ENCODE measurements at regions not wholly inside any gene's neighbourhood (a gene's known extent, or its start where the extent isn't known, plus 50 kb on each side); places are given as distances from the start of the nearest gene placed in this dataset.

DNA sequence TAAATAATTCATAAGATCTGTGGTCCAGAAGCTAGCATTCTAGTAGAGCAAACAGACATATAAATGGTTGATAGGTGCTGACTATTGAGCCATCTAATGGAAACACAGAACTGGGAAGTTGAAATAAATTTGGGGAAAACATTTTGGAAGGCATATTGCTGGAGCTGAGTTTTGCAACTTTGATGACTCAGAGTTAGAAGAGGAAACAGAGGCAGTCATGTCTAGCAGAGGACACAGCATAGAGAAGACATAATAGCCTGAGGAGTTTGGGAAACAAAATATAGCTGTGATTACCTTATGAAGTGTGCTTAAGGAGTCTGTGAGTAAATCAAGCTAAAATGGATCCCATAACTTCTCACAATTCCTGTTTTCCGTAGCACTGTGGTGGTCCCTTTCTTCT, 86.9 kb upstream of the FLRT2 start:
- no peaks in the 10 kb centered on the region for H3K36me3 ChIP-seq (ENCODE audit: control insufficient read depth, insufficient read depth, low read length)
- no peak overlapping the region for H3K4me3 ChIP-seq (ENCODE audit: low read length)
- no peaks in the 10 kb centered on the region for H3K27me3 ChIP-seq (ENCODE audit: control insufficient read depth, insufficient read depth, low read length)
- H3K4me1 ChIP-seq (ENCODE audit: control insufficient read depth, insufficient read depth, low read length), result peaks cover 2% of the 10 kb centered on the region
- H3K9ac ChIP-seq (ENCODE audit: low read length), result no peak overlapping the region
- H3K27ac ChIP-seq (ENCODE audit: low read depth, low read length), result no peak overlapping the region

DNA sequence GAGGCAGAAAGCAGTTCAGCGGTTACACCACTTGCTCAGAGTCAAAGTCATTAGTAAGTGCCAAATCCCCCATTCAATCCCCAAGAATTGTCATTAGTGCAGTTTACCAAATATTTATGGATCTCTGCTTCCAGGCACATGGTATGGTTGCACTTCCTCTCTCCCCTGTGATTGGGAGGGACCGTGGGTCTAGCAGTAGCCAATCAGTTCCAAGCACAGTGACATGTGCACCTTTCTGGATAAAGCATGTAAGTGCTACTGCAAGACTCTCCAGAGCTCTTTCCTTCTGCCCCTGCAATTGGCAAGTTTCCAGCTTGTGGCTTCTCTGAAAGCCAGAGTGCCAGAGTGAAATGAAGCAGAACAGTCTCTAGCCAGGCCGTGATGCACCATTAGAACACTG, 85.3 kb upstream of the FLRT2 start:
- no peak overlapping the region for H3K27ac ChIP-seq (ENCODE audit: low read depth, low read length)
- H3K4me1 ChIP-seq (ENCODE audit: control insufficient read depth, insufficient read depth, low read length), result peaks cover 1% of the 10 kb centered on the region
- no peaks in the 10 kb centered on the region for H3K27me3 ChIP-seq (ENCODE audit: control insufficient read depth, insufficient read depth, low read length)
- H3K4me3 ChIP-seq (ENCODE audit: low read length), result no peak overlapping the region
- H3K36me3 ChIP-seq (ENCODE audit: control insufficient read depth, insufficient read depth, low read length), result no peaks in the 10 kb centered on the region
- H3K9ac ChIP-seq (ENCODE audit: low read length), result no peak overlapping the region

DNA sequence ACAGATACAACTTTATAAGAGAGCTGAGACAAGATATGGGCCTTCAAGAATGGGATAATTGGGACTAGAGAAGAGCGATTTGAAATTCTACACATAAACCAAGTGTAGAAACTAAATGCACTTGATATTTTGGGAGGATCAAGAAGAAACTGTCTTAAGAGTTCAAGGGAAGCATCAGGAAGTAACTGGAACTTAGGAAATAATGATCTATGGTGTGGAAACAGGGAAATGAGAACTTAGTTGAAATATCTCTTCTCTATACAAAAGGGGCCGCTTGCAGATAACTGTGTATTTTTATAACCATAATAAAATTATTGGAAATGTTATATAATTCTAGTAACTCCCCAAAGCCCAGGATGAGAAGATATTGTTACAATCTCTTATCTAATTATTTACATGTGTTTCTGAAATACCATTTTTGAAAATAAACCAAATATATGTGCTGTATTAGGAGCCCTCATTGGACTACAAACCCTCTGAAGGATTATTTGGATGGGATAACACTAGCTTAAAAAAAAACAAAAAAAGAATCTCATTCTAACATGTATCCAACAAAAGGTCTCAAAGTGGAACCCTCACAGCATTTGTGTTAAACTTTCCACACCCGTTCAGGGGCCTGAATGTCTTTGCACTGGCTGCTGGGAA, 84.7 kb upstream of the FLRT2 start:
- H3K36me3 ChIP-seq (ENCODE audit: control insufficient read depth, insufficient read depth, low read length), result no peaks in the 10 kb centered on the region
- H3K27me3 ChIP-seq (ENCODE audit: control insufficient read depth, insufficient read depth, low read length), result no peaks in the 10 kb centered on the region
- H3K27ac ChIP-seq (ENCODE audit: low read depth, low read length), result no peak overlapping the region
- H3K4me3 ChIP-seq (ENCODE audit: low read length), result no peak overlapping the region
- no peak overlapping the region for H3K9ac ChIP-seq (ENCODE audit: low read length)
- no peaks in the 10 kb centered on the region for H3K4me1 ChIP-seq (ENCODE audit: control insufficient read depth, insufficient read depth, low read length)

- no peaks in the 10 kb centered on the region for H3K4me1 ChIP-seq (ENCODE audit: control insufficient read depth, insufficient read depth, low read length)
- no peak overlapping the region for H3K27ac ChIP-seq (ENCODE audit: low read depth, low read length)
- H3K9ac ChIP-seq (ENCODE audit: low read length), result no peak overlapping the region
- H3K27me3 ChIP-seq (ENCODE audit: control insufficient read depth, insufficient read depth, low read length), result no peaks in the 10 kb centered on the region
- no peaks in the 10 kb centered on the region for H3K36me3 ChIP-seq (ENCODE audit: control insufficient read depth, insufficient read depth, low read length)
- H3K4me3 ChIP-seq (ENCODE audit: low read length), result no peak overlapping the region
These were observed 82.1 kb upstream of the FLRT2 start for GRCh38 chr14:85447883-85448282.

DNA sequence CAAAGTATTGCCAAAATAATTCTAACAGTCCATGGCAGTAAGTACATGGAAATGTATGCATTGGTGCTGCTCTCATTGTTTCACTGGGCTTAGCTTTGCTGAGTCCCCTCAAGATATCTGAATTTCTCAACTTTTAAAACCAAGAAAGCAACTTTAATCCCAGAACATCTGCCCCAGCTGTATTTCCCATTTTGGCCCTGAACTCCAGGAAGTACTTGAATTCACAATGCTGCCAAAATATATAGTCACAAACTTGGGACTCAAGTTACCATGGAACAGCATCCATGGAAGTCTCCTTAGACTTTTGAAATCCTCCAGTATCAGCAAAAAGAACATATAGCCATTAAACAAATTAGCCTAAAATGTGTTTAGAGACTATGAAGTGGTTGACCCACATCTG, 78.5 kb upstream of the FLRT2 start:
- Histone ChIP-seq H3K27me3 (ENCODE audit: control insufficient read depth, insufficient read depth, low read length) (no peaks in the 10 kb centered on the region), H3K36me3 (ENCODE audit: control insufficient read depth, insufficient read depth, low read length) (no peaks in the 10 kb centered on the region), H3K4me1 (ENCODE audit: control insufficient read depth, insufficient read depth, low read length) (no peaks in the 10 kb centered on the region), H3K9ac (ENCODE audit: low read length) (no peak overlapping the region), H3K4me3 (ENCODE audit: low read length) (no peak overlapping the region), H3K27ac (ENCODE audit: low read depth, low read length) (no peak overlapping the region)

DNA sequence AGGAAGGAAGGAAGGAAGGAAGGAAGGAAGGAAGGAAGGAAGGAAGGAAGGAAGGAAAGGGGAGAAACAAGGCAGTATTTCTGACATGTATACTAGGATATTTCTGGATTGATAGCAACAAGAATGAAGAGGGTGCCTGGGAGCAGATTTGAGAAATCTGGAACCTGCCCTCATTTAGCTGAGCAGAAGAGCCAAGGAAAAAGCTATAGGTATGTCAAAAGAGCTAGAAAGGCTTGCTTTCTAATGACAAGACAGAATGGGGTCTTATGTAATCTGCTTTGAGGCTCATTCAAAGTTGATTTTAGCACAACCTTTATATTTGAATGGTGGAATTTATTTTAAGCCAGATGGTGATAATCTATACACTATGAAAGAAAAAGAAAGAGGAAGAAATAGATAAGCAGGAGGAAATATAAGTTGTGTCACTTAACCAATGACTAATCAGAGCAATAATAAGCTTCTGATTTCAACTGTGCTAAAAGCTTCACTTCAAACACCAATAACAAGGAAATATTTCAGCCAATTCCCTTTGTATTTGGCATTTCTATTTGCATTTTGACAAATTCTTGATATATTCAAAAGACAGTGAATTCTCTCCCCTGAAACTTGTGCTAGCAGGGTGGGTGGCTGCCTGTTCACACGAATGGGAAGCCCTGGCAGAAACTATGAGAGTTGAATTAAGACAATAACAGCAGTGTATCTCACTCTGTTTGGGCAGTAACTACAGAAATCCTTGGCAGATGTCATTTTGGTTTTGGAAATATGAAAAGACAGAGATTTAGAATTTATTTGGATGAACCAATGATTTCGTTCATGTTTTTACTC, 76.3 kb upstream of the FLRT2 start:
- Histone ChIP-seq H3K27ac (ENCODE audit: low read depth, low read length) (no peak overlapping the region), H3K27me3 (ENCODE audit: control insufficient read depth, insufficient read depth, low read length) (no peaks in the 10 kb centered on the region), H3K4me3 (ENCODE audit: low read length) (no peak overlapping the region), H3K4me1 (ENCODE audit: control insufficient read depth, insufficient read depth, low read length) (no peaks in the 10 kb centered on the region), H3K36me3 (ENCODE audit: control insufficient read depth, insufficient read depth, low read length) (no peaks in the 10 kb centered on the region), H3K9ac (ENCODE audit: low read length) (no peak overlapping the region)

DNA sequence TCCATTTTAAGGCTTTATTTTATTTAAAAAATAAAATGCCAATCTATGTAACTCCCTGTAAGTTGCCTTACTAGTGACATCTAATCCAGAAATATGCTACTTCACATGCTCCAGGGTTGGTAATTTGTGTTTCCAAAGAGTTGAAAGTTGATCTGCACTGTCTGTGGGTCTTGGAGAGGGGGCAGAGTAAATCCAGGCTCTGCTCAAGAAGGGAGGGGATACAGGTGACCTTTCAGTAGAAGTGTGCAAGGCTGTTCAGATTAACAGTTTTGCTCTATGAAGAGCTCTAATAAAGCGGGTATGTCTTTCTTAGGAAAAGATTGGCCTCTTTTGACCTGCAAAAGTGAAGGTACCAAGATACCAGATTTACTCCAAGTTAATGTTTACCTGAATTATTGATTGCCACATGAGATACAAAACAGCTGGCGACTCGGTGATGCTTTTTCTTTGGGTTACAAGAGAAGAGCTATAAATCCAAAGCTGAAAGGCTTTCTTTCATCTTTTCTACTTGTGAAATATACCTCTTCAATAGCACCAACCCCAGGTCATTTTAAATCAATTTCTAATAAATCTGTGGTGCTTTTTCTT, 75.6 kb upstream of the FLRT2 start:
- Histone ChIP-seq H3K4me3 (ENCODE audit: low read length) (no peak overlapping the region), H3K9ac (ENCODE audit: low read length) (no peak overlapping the region), H3K27ac (ENCODE audit: low read depth, low read length) (no peak overlapping the region), H3K27me3 (ENCODE audit: control insufficient read depth, insufficient read depth, low read length) (no peaks in the 10 kb centered on the region), H3K36me3 (ENCODE audit: control insufficient read depth, insufficient read depth, low read length) (no peaks in the 10 kb centered on the region), H3K4me1 (ENCODE audit: control insufficient read depth, insufficient read depth, low read length) (no peaks in the 10 kb centered on the region)

GRCh38 chr14:85459361-85460000, 70.5 kb upstream of the FLRT2 start:
- Histone ChIP-seq H3K9ac (ENCODE audit: low read length) (no peak overlapping the region), H3K4me3 (ENCODE audit: low read length) (no peak overlapping the region), H3K27ac (ENCODE audit: low read depth, low read length) (no peak overlapping the region), H3K36me3 (ENCODE audit: control insufficient read depth, insufficient read depth, low read length) (no peaks in the 10 kb centered on the region), H3K27me3 (ENCODE audit: control insufficient read depth, insufficient read depth, low read length) (no peaks in the 10 kb centered on the region), H3K4me1 (ENCODE audit: control insufficient read depth, insufficient read depth, low read length) (no peaks in the 10 kb centered on the region)

- no peaks in the 10 kb centered on the region for H3K36me3 ChIP-seq (ENCODE audit: control insufficient read depth, insufficient read depth, low read length)
- H3K9ac ChIP-seq (ENCODE audit: low read length), result no peak overlapping the region
- no peak overlapping the region for H3K27ac ChIP-seq (ENCODE audit: low read depth, low read length)
- H3K4me3 ChIP-seq (ENCODE audit: low read length), result no peak overlapping the region
- H3K4me1 ChIP-seq (ENCODE audit: control insufficient read depth, insufficient read depth, low read length), result no peaks in the 10 kb centered on the region
- no peaks in the 10 kb centered on the region for H3K27me3 ChIP-seq (ENCODE audit: control insufficient read depth, insufficient read depth, low read length)
These were observed 68.4 kb upstream of the FLRT2 start for GRCh38 chr14:85461432-85462133.

DNA sequence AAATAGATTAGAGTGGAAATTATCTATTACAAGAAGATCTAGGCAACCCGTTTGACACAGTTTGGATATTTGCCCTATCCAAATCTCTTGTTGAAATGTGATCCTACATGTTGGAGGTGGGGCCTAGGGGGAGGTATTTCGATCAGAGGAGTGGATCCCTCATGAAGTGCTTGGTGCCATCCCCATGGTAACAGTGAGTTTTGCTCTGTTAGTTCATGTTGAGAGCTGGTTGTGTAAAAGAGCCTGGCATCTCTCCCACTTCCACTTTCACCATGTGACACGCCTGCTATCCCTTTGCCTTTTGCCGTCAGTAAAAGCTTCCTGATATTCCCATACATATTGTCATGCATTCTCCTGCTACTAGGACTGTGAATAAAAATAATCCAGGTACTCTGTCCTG, 66.4 kb upstream of the FLRT2 start:
- Histone ChIP-seq H3K4me3 (ENCODE audit: low read length) (no peak overlapping the region), H3K4me1 (ENCODE audit: control insufficient read depth, insufficient read depth, low read length) (no peaks in the 10 kb centered on the region), H3K9ac (ENCODE audit: low read length) (no peak overlapping the region), H3K27ac (ENCODE audit: low read depth, low read length) (no peak overlapping the region), H3K27me3 (ENCODE audit: control insufficient read depth, insufficient read depth, low read length) (no peaks in the 10 kb centered on the region), H3K36me3 (ENCODE audit: control insufficient read depth, insufficient read depth, low read length) (no peaks in the 10 kb centered on the region)

DNA sequence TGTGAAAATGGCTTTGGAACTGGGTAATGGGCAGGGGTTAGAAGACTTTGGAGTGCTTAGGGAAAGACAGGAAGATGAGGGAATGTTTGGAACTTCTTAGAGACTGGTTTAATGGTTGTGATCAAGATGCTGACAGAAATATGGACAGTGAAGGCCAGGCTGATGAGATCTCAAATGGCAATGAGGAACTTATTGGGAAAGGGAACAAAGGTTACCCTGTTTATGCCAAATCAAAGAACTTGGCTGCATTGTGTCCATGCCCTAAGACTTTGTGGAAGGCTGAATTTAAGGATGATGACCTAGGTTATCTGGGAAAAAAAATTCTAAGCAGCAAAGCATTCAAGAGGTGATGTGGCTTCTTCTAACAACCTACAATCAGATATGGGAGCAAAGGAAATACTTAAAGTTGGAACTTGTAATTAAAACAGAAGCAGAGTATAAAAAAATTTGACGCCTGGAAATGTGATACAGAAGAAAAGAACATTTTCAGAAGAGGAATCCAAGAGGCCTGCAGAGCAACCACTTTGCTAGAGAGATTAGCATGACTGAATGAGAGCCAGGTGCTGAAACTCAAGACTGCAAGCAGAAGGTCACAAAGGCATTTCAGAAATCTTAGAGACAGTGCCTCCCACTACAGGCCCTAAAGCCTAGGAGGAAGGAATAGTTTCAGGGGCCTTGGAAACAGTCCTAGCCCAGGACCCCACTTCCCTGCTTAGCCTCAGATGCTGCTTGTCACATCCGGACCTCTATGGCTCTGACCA, 65.6 kb upstream of the FLRT2 start:
- Histone ChIP-seq H3K4me3 (ENCODE audit: low read length) (no peak overlapping the region), H3K27ac (ENCODE audit: low read depth, low read length) (no peak overlapping the region), H3K9ac (ENCODE audit: low read length) (no peak overlapping the region), H3K36me3 (ENCODE audit: control insufficient read depth, insufficient read depth, low read length) (no peaks in the 10 kb centered on the region), H3K27me3 (ENCODE audit: control insufficient read depth, insufficient read depth, low read length) (no peaks in the 10 kb centered on the region), H3K4me1 (ENCODE audit: control insufficient read depth, insufficient read depth, low read length) (no peaks in the 10 kb centered on the region)

Data from rectal smooth muscle tissue (tissue), 1 donor.